ENCODE measurements at regions not wholly inside any gene's neighbourhood (a gene's known extent, or its start where the extent isn't known, plus 50 kb on each side); places are given as distances from the start of the nearest gene placed in this dataset.

DNA sequence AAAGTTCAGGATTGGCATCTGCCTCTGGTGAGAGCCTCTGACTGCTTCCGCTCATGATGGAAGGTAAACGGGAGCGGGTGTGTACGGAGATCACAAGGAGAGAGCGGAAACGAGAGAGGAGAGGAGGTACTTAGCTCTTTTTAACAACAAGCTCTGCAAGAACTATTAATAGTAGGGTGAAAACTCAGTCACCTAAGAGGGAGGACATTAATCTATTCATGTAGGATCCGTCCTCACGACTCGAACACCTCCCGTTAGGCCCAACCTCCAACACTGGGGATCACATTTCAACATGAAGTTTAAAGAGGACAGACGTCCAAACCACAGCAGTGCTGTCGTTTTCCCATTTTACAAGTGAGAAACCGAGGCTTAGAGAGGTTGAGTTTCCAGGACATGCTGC is 173.7 kb downstream of the SLC28A3 start:
- TF ChIP-seq POLR2A (IDR thresholded peaks at IDR 0.05), result no peak
- TF ChIP-seq, protein P1, sequence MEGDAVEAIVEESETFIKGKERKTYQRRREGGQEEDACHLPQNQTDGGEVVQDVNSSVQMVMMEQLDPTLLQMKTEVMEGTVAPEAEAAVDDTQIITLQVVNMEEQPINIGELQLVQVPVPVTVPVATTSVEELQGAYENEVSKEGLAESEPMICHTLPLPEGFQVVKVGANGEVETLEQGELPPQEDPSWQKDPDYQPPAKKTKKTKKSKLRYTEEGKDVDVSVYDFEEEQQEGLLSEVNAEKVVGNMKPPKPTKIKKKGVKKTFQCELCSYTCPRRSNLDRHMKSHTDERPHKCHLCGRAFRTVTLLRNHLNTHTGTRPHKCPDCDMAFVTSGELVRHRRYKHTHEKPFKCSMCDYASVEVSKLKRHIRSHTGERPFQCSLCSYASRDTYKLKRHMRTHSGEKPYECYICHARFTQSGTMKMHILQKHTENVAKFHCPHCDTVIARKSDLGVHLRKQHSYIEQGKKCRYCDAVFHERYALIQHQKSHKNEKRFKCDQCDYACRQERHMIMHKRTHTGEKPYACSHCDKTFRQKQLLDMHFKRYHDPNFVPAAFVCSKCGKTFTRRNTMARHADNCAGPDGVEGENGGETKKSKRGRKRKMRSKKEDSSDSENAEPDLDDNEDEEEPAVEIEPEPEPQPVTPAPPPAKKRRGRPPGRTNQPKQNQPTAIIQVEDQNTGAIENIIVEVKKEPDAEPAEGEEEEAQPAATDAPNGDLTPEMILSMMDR (IDR thresholded peaks at IDR 0.05), result no peak

DNA sequence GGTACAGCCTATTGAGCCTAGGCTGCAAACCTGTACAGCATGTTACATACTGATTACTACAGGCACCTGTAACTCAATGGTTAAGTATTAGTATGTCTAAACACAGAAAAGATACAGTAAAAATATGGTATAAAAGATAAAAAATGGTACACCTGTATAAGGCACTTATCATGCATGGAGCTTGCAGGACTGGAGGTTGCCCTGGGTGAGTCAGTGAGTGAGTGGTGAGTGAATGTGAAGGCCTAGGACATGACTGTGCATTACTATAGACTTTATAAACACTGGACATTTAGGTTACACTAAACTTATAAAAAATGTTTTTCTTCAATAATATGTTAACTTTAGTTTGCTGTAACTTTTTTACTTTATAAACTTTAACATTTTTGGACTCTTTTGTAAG is 171.3 kb downstream of the SLC28A3 start:
- TF ChIP-seq, protein P1 (IDR thresholded peaks at IDR 0.05), result no peak
- TF ChIP-seq POLR2A (IDR thresholded peaks at IDR 0.05), result no peak
- no peak for DNase-seq
- Histone ChIP-seq H3K27me3 (no peaks in the 10 kb centered on the region), H3K4me3 (no peak overlapping the region), H3K36me3 (no peaks in the 10 kb centered on the region), H3K9me3 (no peaks in the 10 kb centered on the region), H3K4me1 (peaks cover 0 to 10% (median 0%) of the 10 kb centered on the region in 4 donors), H3K27ac (no peak overlapping the region)

More for the DNA sequence above, 173.7 kb downstream of the SLC28A3 start:
- H3K27ac ChIP-seq, result no peak overlapping the region
- DNase-seq, result no peak
- peaks cover 0 to 10% (median 0%) of the 10 kb centered on the region in 4 donors for H3K4me1 ChIP-seq
- H3K36me3 ChIP-seq, result no peaks in the 10 kb centered on the region
- H3K4me3 ChIP-seq, result no peak overlapping the region
- no peaks in the 10 kb centered on the region for H3K27me3 ChIP-seq
- no peaks in the 10 kb centered on the region for H3K9me3 ChIP-seq

DNA sequence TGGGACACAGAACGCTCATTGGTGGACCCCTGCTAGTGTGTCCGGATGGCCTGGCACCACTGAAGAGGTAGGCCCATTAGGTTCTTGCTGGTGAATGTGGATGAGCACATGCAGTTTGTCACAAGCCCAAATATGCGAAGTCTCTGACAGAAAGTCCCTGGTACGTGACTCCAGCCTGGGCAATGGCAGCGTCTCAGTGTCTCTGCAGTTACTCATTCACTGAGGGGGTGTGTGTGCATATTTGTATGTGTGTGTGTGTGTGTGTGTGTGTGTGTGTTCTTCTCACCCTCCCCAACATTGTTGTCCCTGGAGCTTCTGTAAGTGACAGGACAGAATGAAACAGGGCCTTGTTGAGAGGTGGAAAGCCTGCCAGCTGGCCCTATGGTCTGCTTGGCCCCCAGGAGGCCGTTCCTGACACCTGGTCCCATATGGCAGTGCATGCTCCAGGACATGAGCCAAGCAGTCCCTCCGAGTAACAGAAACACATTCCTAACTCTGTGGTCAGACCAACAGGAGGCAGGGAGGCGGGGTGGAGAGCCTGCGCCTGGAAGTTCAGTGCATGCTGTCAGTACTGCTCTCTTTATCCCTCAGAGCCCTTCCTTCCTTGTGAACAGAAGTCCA is 169.9 kb downstream of the SLC28A3 start:
- TF ChIP-seq, protein P1 (IDR thresholded peaks at IDR 0.05), result peak in 3 of 6 experiments; percentile 9 to 32 (median 30)
- no peak for TF ChIP-seq POLR2A (IDR thresholded peaks at IDR 0.05)
- H3K9me3 ChIP-seq, result no peaks in the 10 kb centered on the region
- peaks cover 0 to 10% (median 0%) of the 10 kb centered on the region in 4 donors for H3K4me1 ChIP-seq
- H3K27ac ChIP-seq, result no peak overlapping the region
- DNase-seq, result peak; percentile 20 to 72 (median 71)
- H3K36me3 ChIP-seq, result no peaks in the 10 kb centered on the region
- H3K27me3 ChIP-seq, result no peaks in the 10 kb centered on the region
- H3K4me3 ChIP-seq, result no peak overlapping the region

DNA sequence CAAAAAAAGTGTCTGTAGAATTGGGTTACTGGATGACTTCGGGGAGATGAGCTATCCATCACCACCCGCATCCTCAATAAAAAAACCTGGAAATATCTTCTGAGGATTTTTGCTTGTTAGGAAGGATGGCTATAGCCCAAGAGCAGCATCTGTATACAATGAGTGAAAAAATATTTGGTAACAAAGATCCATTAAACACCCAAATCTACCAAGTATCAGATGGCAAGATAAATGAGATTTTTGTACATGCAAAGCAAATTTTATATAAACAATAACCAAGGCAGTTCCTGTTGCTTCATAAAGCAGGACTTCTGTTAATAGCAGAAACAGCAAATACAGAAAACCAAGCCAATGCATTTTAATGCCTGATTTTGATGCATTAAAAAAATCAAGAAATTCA is 166.6 kb downstream of the SLC28A3 start:
- no peak for TF ChIP-seq POLR2A (IDR thresholded peaks at IDR 0.05)
- TF ChIP-seq, protein P1 (IDR thresholded peaks at IDR 0.05), result no peak
- no peak overlapping the region for H3K4me3 ChIP-seq
- H3K27me3 ChIP-seq, result no peaks in the 10 kb centered on the region
- peaks cover 0 to 10% (median 0%) of the 10 kb centered on the region in 4 donors for H3K4me1 ChIP-seq
- no peaks in the 10 kb centered on the region for H3K36me3 ChIP-seq
- no peak overlapping the region for H3K27ac ChIP-seq
- H3K9me3 ChIP-seq, result no peaks in the 10 kb centered on the region
- no peak for DNase-seq

DNA sequence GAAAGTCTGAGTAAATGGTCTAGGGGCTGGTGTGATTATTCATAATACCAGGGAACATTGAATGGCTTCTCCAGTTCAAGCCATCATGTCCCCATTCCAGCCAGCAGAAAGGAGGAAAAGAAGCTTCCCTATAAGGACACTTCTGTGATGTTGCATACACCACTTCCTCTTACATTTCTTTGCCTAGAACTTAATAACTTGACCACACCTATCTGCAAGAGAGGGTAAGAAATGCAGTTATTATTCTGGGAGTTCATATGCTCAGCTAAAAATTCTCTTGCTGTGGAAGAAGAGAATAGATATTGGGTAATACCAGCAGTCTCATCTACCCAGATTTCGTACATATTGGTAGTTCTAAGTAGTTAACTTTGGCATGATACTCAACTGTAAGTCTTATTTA is 166.1 kb downstream of the SLC28A3 start:
- Histone ChIP-seq H3K27me3 (no peaks in the 10 kb centered on the region), H3K27ac (no peak overlapping the region), H3K9me3 (no peaks in the 10 kb centered on the region), H3K36me3 (no peaks in the 10 kb centered on the region), H3K4me1 (peaks cover 0 to 10% (median 0%) of the 10 kb centered on the region in 4 donors), H3K4me3 (no peak overlapping the region)
- TF ChIP-seq, protein P1 (IDR thresholded peaks at IDR 0.05), result no peak
- TF ChIP-seq POLR2A (IDR thresholded peaks at IDR 0.05), result no peak
- no peak for DNase-seq
